ENCODE measurements at regions not wholly inside any gene's neighbourhood (a gene's known extent, or its start where the extent isn't known, plus 50 kb on each side); places are given as distances from the start of the nearest gene placed in this dataset.

- Histone ChIP-seq H3K4me3 (ENCODE audit: low read depth, low read length) (no peak overlapping the region), H3K27ac (no peak overlapping the region), H3K36me3 (replicated peaks) (no peaks in the 10 kb centered on the region), H3K27me3 (replicated peaks) (no peaks in the 10 kb centered on the region)
- no peak for DNase-seq
- no peak for TF ChIP-seq CTCF (IDR thresholded peaks at IDR 0.05; ENCODE audit: low read depth, low read length, missing control alignments)
- in situ Hi-C loops (cut with HindIII; ENCODE audit: low pct_ligation_motif_present, low sequenced_read_pairs), result no loop called here
Observed at GRCh38 chr13:33629605-33630360, 188.2 kb upstream of the RFC3 start.

GRCh38 chr13:33633701-33634545 is 184.0 kb upstream of the RFC3 start:
- Histone ChIP-seq H3K4me3 (ENCODE audit: low read depth, low read length) (no peak overlapping the region), H3K27ac (peak overlapping the region; percentile 14), H3K36me3 (replicated peaks) (no peaks in the 10 kb centered on the region), H3K27me3 (replicated peaks) (no peaks in the 10 kb centered on the region)
- DNase-seq, result peak; percentile 34
- no peak for TF ChIP-seq CTCF (IDR thresholded peaks at IDR 0.05; ENCODE audit: low read depth, low read length, missing control alignments)
- in situ Hi-C loops (cut with HindIII; ENCODE audit: low pct_ligation_motif_present, low sequenced_read_pairs), result no loop called here

- TF ChIP-seq CTCF (IDR thresholded peaks at IDR 0.05; ENCODE audit: low read depth, low read length, missing control alignments), result no peak
- peak overlapping the region; percentile 4 for H3K4me3 ChIP-seq (ENCODE audit: low read depth, low read length)
- peak; percentile 35 for DNase-seq
- H3K27me3 ChIP-seq (replicated peaks), result no peaks in the 10 kb centered on the region
- H3K36me3 ChIP-seq (replicated peaks), result no peaks in the 10 kb centered on the region
- H3K27ac ChIP-seq, result peak overlapping the region; percentile 14
- in situ Hi-C loops (cut with HindIII; ENCODE audit: low pct_ligation_motif_present, low sequenced_read_pairs), result no loop called here
Observed at GRCh38 chr13:33634546-33634982, 183.4 kb upstream of the RFC3 start.

- in situ Hi-C loops (cut with HindIII; ENCODE audit: low pct_ligation_motif_present, low sequenced_read_pairs), result no loop called here
- TF ChIP-seq CTCF (IDR thresholded peaks at IDR 0.05; ENCODE audit: low read depth, low read length, missing control alignments), result no peak
- Histone ChIP-seq H3K4me3 (ENCODE audit: low read depth, low read length) (no peak overlapping the region), H3K27me3 (replicated peaks) (no peaks in the 10 kb centered on the region), H3K36me3 (replicated peaks) (no peaks in the 10 kb centered on the region), H3K27ac (no peak overlapping the region)
- DNase-seq, result no peak
Observed at GRCh38 chr13:33636243-33636642, 181.7 kb upstream of the RFC3 start.

- H3K27ac ChIP-seq, result no peak overlapping the region
Observed at GRCh38 chr13:33636955-33637670, 180.8 kb upstream of the RFC3 start.

More at GRCh38 chr13:33636955-33637670, 180.8 kb upstream of the RFC3 start:
- no peaks in the 10 kb centered on the region for H3K27me3 ChIP-seq (replicated peaks)
- H3K4me3 ChIP-seq (ENCODE audit: low read depth, low read length), result no peak overlapping the region
- no peak for DNase-seq
- no peaks in the 10 kb centered on the region for H3K36me3 ChIP-seq (replicated peaks)
- in situ Hi-C loops (cut with HindIII; ENCODE audit: low pct_ligation_motif_present, low sequenced_read_pairs), result no loop called here
- TF ChIP-seq CTCF (IDR thresholded peaks at IDR 0.05; ENCODE audit: low read depth, low read length, missing control alignments), result no peak
